ENCODE measurements at regions not wholly inside any gene's neighbourhood (a gene's known extent, or its start where the extent isn't known, plus 50 kb on each side); places are given as distances from the start of the nearest gene placed in this dataset.

DNA sequence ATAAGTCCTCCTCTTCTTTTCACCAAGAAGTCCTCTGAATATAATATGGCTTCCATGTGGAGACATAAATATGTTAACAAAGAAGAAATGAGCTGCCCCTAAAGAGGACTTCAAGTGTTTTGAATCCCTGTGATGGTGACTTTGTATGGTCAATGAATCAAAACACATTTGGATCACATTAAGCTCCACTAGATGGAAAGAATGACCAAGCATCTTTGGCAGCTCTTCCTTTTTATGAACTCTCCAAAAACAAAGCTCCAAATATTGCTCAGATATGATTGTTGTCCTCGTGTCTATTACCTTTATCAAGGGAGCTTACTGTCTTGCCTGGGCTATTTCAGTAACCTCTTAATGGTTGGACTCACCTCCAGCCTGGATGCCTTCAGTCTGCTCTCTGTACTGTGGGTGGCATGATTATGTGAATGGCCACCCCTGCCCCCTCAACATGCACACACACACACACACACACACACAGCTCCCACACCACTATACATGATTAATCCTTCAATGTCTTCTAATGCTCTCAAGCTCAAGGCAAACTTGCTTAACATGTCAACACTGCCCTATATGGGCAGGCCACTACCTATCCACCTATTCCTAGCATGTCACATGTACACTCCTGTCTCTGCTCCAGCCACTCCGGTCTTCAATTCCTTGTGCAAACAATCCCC lies 346.6 kb upstream of the SALL1 start:
- Histone ChIP-seq H3K4me3 (ENCODE audit: low read depth, low read length) (no peak overlapping the region), H3K27me3 (ENCODE audit: control insufficient read depth, insufficient read depth, low read length) (no peaks in the 10 kb centered on the region), H3K27ac (ENCODE audit: low read depth, low read length) (no peak overlapping the region), H3K9me3 (ENCODE audit: control insufficient read depth, insufficient read depth, low read length) (no peaks in the 10 kb centered on the region)
- no peak for DNase-seq (ENCODE audit: low read depth, low spot score)
- TF ChIP-seq, protein P1, sequence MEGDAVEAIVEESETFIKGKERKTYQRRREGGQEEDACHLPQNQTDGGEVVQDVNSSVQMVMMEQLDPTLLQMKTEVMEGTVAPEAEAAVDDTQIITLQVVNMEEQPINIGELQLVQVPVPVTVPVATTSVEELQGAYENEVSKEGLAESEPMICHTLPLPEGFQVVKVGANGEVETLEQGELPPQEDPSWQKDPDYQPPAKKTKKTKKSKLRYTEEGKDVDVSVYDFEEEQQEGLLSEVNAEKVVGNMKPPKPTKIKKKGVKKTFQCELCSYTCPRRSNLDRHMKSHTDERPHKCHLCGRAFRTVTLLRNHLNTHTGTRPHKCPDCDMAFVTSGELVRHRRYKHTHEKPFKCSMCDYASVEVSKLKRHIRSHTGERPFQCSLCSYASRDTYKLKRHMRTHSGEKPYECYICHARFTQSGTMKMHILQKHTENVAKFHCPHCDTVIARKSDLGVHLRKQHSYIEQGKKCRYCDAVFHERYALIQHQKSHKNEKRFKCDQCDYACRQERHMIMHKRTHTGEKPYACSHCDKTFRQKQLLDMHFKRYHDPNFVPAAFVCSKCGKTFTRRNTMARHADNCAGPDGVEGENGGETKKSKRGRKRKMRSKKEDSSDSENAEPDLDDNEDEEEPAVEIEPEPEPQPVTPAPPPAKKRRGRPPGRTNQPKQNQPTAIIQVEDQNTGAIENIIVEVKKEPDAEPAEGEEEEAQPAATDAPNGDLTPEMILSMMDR (IDR thresholded peaks at IDR 0.05; ENCODE audit: low read depth, low read length): no peak
- ChIA-PET POLR2A (no interaction called here), CTCF (no interaction called here)

DNA sequence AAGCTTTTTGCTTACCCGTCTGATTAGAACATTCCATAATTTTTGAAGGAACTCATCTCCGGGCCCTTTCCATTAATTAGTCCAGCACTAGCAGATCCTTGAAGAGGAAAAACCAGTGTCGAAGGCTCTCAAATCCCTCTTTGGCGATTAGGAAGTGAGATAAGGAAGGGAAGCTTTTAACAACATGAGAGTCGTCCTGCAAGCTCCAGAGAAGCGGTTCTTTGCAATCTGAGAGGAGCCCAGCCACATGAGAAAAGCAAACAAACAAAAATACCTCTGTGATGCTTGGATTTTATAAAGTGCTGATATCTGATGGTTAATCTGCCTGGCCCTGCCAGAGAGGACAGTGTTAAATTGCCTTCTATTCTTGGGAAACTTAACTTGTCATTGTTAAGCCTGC lies 339.8 kb upstream of the SALL1 start:
- ChIA-PET CTCF (no interaction called here), POLR2A (no interaction called here)
- Histone ChIP-seq H3K9me3 (ENCODE audit: control insufficient read depth, insufficient read depth, low read length) (peaks cover 7% of the 10 kb centered on the region), H3K27ac (ENCODE audit: low read depth, low read length) (no peak overlapping the region), H3K27me3 (ENCODE audit: control insufficient read depth, insufficient read depth, low read length) (no peaks in the 10 kb centered on the region), H3K4me3 (ENCODE audit: low read depth, low read length) (no peak overlapping the region)
- no peak for DNase-seq (ENCODE audit: low read depth, low spot score)
- TF ChIP-seq, protein P1 (IDR thresholded peaks at IDR 0.05; ENCODE audit: low read depth, low read length): no peak

DNA sequence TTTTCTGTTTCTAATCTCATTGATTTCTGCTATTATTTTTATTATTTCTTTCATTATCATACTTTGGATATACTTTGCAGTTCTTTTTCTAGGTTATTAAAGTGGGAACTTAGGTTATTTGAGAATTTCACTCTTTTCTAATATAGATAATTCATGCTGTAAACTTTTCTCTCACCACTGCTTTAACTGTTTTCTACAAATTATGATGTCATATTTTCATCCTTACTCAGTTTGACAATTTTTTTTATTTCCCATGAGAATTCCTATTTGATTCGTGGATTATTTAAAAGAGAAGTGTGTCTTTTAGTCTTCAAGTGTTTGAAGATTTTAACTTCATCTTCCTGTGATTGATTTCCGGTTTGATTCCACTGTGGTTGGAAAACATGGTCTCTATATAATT lies 336.8 kb upstream of the SALL1 start:
- TF ChIP-seq, protein P1 (IDR thresholded peaks at IDR 0.05; ENCODE audit: low read depth, low read length): no peak
- no peak overlapping the region for H3K4me3 ChIP-seq (ENCODE audit: low read depth, low read length)

DNA sequence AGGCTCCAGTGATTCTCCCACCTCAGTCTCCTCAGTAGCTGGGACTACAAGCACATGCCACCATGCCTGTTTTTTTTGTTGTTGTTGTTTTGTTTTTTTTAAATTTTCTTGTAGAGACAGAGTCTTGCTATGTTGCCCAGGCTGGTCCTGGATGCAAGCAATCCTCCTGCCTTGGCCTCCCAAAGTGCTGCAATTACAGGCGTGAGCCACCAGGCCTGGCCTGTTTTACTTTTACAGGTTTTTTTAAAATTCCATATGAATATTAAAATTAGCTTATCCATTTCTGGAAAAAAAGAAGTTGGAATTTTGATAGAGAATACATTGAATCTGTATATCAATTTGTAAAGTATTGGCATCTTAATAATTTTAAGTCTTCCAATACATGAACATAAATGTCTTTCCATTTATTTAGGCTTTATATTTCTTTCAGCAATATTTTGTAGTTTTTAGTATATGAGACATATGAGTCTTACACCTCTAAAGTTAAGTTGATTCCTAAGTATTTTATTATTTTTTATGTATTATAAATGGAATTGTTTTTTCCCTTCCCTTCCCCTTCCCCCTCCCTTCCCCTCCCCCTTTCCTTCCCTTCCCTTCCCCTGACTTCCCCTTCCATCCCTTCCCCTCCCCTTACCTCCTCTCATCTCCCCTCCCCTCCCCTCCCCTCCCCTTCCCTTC lies 323.5 kb upstream of the SALL1 start:
- POLR2A ChIA-PET: no interaction called here
- H3K27me3 ChIP-seq (ENCODE audit: control insufficient read depth, insufficient read depth, low read length): no peaks in the 10 kb centered on the region
- no peaks in the 10 kb centered on the region for H3K9me3 ChIP-seq (ENCODE audit: control insufficient read depth, insufficient read depth, low read length)
- H3K4me3 ChIP-seq (ENCODE audit: low read depth, low read length): no peak overlapping the region
- CTCF ChIA-PET: no interaction called here
- H3K27ac ChIP-seq (ENCODE audit: low read depth, low read length): no peak overlapping the region
- TF ChIP-seq, protein P1 (IDR thresholded peaks at IDR 0.05; ENCODE audit: low read depth, low read length): no peak
- no peak for DNase-seq (ENCODE audit: low read depth, low spot score)

More for the DNA sequence above, 336.8 kb upstream of the SALL1 start:
- no peak overlapping the region for H3K27ac ChIP-seq (ENCODE audit: low read depth, low read length)
- ChIA-PET CTCF (no interaction called here), POLR2A (no interaction called here)
- no peaks in the 10 kb centered on the region for H3K27me3 ChIP-seq (ENCODE audit: control insufficient read depth, insufficient read depth, low read length)
- no peak for DNase-seq (ENCODE audit: low read depth, low spot score)
- H3K9me3 ChIP-seq (ENCODE audit: control insufficient read depth, insufficient read depth, low read length): peaks cover 7% of the 10 kb centered on the region

DNA sequence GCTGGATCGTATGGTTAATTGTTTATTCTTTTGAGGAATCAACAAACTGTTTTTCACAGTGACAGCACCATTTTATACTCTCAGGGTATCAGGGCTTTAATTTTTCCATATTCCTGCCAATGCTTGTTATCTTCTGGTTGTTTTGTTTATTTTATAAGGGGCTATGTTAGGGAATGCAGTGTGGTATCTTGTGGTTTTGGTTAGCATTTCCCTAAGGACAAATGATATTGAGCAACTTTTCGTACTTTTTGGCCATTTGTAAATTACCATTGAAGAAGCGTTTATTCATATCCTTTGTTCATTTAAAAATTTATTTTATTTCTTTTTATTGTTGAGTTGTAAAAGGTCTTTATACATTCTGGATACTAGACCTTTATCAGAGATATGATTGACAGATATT lies 322.0 kb upstream of the SALL1 start:
- H3K9me3 ChIP-seq (ENCODE audit: control insufficient read depth, insufficient read depth, low read length): no peaks in the 10 kb centered on the region
- no peak overlapping the region for H3K4me3 ChIP-seq (ENCODE audit: low read depth, low read length)
- no peaks in the 10 kb centered on the region for H3K27me3 ChIP-seq (ENCODE audit: control insufficient read depth, insufficient read depth, low read length)
- TF ChIP-seq, protein P1 (IDR thresholded peaks at IDR 0.05; ENCODE audit: low read depth, low read length): no peak
- no peak for DNase-seq (ENCODE audit: low read depth, low spot score)
- no peak overlapping the region for H3K27ac ChIP-seq (ENCODE audit: low read depth, low read length)
- CTCF ChIA-PET: no interaction called here
- POLR2A ChIA-PET: no interaction called here
